ENCODE measurements at regions not wholly inside any gene's neighbourhood (a gene's known extent, or its start where the extent isn't known, plus 50 kb on each side); places are given as distances from the start of the nearest gene placed in this dataset.

DNA sequence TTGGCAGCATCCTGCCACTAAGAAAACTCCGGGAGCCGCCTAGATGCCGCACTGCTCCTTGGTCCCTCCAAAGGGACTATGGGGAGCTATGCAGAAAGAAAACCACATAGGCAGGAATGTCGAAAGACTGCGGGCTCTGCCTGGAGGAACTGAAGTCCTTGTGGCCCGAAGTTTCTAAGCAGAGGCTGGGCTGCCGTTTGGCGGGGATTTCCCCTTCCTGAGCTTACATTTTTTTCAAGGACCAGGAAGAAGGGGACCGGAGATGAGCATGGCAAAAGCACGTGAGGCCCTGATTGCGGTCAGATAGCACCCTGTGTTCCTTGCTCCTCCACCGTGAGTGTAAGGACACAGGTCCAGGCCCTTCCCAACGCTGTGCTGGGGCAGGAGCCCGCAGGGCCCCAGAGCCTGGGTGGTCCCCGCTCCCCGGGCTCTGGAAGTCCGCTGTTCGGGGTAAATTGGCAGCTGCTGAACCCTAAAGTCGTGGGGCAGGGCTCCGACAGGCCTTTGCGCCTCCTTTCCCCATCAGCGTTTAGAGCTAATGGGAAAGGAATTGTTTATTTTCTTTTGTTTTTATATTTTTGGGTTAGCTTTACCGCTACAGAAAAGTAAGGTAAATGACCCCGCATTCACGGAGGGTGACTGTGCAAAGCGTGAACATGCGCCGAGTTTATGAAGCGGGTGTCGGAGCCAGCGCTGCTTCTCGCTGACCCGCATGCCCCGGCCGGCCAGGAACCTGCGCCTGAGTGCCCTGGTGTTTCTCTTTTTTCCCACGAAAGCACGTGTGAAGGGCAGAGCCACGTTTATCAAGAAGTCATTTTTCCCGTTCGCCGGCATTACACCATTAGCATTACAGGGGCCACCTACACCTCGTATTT is 356.5 kb upstream of the ZNF32 start:
- H3K79me1 ChIP-seq (ENCODE audit: low read depth, low read length): no peaks in the 10 kb centered on the region
- peak overlapping the region; percentile 51 for H2AFZ ChIP-seq (ENCODE audit: low read length)
- H3K9me3 ChIP-seq (ENCODE audit: insufficient read depth in 2 of 2, low read depth in 1 of 2, low read length in 1 of 2): no peaks in the 10 kb centered on the region
- POLR2A ChIA-PET (ENCODE audit: partially characterized antibody): interaction anchor here (1.0 kb wide), 1 partner anchor 12 kb away, joined by 3 read pairs; no protein-coding TSS in a partner anchor
- DNase-seq (ENCODE audit: low read depth in 1 of 2, low spot score in 2 of 2) (peak in 1 of 2 experiments; percentile 40), FAIRE-seq (no peak)
- H2BK120ac ChIP-seq (replicated peaks; ENCODE audit: low read depth, low read length): no peak overlapping the region
- no peak overlapping the region for H3K27ac ChIP-seq (ENCODE audit: low read depth, low read length)
- no peak overlapping the region for H3K18ac ChIP-seq (ENCODE audit: extremely low read depth, low read length)
- H2AK5ac ChIP-seq (ENCODE audit: low read depth, low read length): no peak overlapping the region
- H4K20me1 ChIP-seq (replicated peaks in 1 of 2; ENCODE audit: control insufficient read depth in 1 of 2, insufficient read depth in 2 of 2, low read length in 2 of 2): no peaks in the 10 kb centered on the region
- TF ChIP-seq SRF (IDR thresholded peaks at IDR 0.05; ENCODE audit: low read depth, low read length) (no peak), ASH2L (IDR thresholded peaks at IDR 0.05; ENCODE audit: low read length) (no peak), E2F6 (IDR thresholded peaks at IDR 0.05) (no peak), RFX5 (IDR thresholded peaks at IDR 0.05; ENCODE audit: borderline replicate concordance, low read depth, low read length) (no peak)
- H2BK20ac ChIP-seq (ENCODE audit: low read length): no peak overlapping the region
- H3K36me3 ChIP-seq (ENCODE audit: control insufficient read depth in 2 of 4, insufficient read depth in 4 of 4, low read length in 3 of 4): no peaks in the 10 kb centered on the region
- no peaks in the 10 kb centered on the region for H3K4me1 ChIP-seq (replicated peaks in 1 of 4; ENCODE audit: control insufficient read depth in 3 of 4, insufficient read depth in 4 of 4, low read length in 3 of 4)
- WGBS, 2 experiments (ENCODE audit: extremely low coverage in 1 of 2, insufficient coverage in 1 of 2, insufficient read length in 1 of 2, insufficient replicate concordance in 2 of 2, low coverage in 1 of 2, low lambda C conversion rate in 2 of 2, missing lambda C conversion rate in 1 of 2): 89% methylated on average over 42 of the region's 43 CpGs; no CpG with 5 or more reads in 1 of the 2 experiments
- no peak overlapping the region for H2BK12ac ChIP-seq (ENCODE audit: low read depth, low read length)
- H3K9ac ChIP-seq (replicated peaks in 1 of 4; ENCODE audit: extremely low read depth in 1 of 4, low read depth in 3 of 4, low read length in 3 of 4): no peak overlapping the region
- no peaks in the 10 kb centered on the region for H3K23me2 ChIP-seq (ENCODE audit: low read depth, low read length)
- no peak overlapping the region for H4K91ac ChIP-seq (replicated peaks; ENCODE audit: insufficient read length, low read length)
- H3K4ac ChIP-seq (replicated peaks; ENCODE audit: insufficient read length, low read depth, low read length): no peak overlapping the region
- no peak overlapping the region for H2BK5ac ChIP-seq (ENCODE audit: low read depth, low read length)
- CTCF ChIA-PET (ENCODE audit: partially characterized antibody): interaction anchor here (0.6 to 1.0 kb wide), 3 partner anchors 289 to 741 kb away, joined by 3 to 4 read pairs (median 3); no protein-coding TSS in a partner anchor
- no peak overlapping the region for H4K5ac ChIP-seq (ENCODE audit: insufficient read length, low read depth, low read length)
- H3K4me3 ChIP-seq (ENCODE audit: extremely low read depth in 1 of 4, insufficient read depth in 2 of 4, low read depth in 3 of 4, low read length in 4 of 4): no peak overlapping the region
- no peak overlapping the region for H2BK15ac ChIP-seq (ENCODE audit: low read length)
- no peak overlapping the region for H3K4me2 ChIP-seq (ENCODE audit: insufficient read depth in 1 of 2, low read depth in 2 of 2, low read length in 2 of 2)
- no peak overlapping the region for H3K23ac ChIP-seq (ENCODE audit: insufficient read length)
- H3K56ac ChIP-seq (replicated peaks; ENCODE audit: insufficient read length, low read depth, low read length): no peak overlapping the region
- no peaks in the 10 kb centered on the region for H3K27me3 ChIP-seq (replicated peaks in 1 of 4; ENCODE audit: control insufficient read depth in 3 of 4, extremely low read depth in 1 of 4, insufficient read depth in 3 of 4, low read length in 3 of 4)
- H3K14ac ChIP-seq (ENCODE audit: insufficient read length): no peak overlapping the region
- no peak overlapping the region for H4K8ac ChIP-seq (ENCODE audit: extremely low read depth, insufficient read depth, low read length)
- H3K79me2 ChIP-seq (ENCODE audit: control insufficient read depth in 1 of 2, insufficient read depth in 2 of 2, low read length in 2 of 2): no peaks in the 10 kb centered on the region

All from H1 (cell line).